GM13977 (cell line): ENCODE measurements at regions not wholly inside any gene's neighbourhood (a gene's known extent, or its start where the extent isn't known, plus 50 kb on each side); places are given as distances from the start of the nearest gene placed in this dataset.

ENCODE experiments used
- DNase-seq: peaks from one replicate; pipeline ENCODE4 v3.0.0; 2012; ENCODE audit warnings: low spot score
- CTCF ChIP-seq: IDR thresholded peaks from 2 replicates; pipeline ENCODE4 v1.5.1; 2012; ENCODE audit warnings: mild to moderate bottlenecking, control low read depth; ENCODE audit not compliant: insufficient read depth; ENCODE audit errors: extremely low read depth, missing control alignments
- in situ Hi-C: fragments of 300-500 bp; cut with MboI; formaldehyde crosslinking; loops from one replicate; pipeline ENCODE4 v1.12.0; 2022; ENCODE audit warnings: low sequenced_read_pairs, low pct_unique_long_range_greater_than_20kb, mixed read lengths, inconsistent platforms; ENCODE audit not compliant: unreplicated experiment

- in situ Hi-C loops: no loop called here
- no peak for TF ChIP-seq CTCF
- DNase-seq: no peak
These were observed 99.9 kb upstream of the PLSCR4 start for GRCh38 chr3:146350852-146351251.

- in situ Hi-C loops: no loop called here
- no peak for TF ChIP-seq CTCF
- no peak for DNase-seq
These were observed 95.0 kb upstream of the PLSCR4 start for GRCh38 chr3:146345900-146346299.

GRCh38 chr3:146343551-146343950 is 92.6 kb upstream of the PLSCR4 start:
- TF ChIP-seq CTCF: no peak
- DNase-seq: no peak
- in situ Hi-C loops: no loop called here

GRCh38 chr3:146342989-146343388 is 92.1 kb upstream of the PLSCR4 start:
- DNase-seq: no peak
- in situ Hi-C loops: no loop called here
- no peak for TF ChIP-seq CTCF

- no peak for TF ChIP-seq CTCF
- in situ Hi-C loops: no loop called here
- DNase-seq: no peak
These were observed 88.4 kb upstream of the PLSCR4 start for GRCh38 chr3:146339349-146339748.

- DNase-seq: no peak
- no peak for TF ChIP-seq CTCF
- in situ Hi-C loops: no loop called here
These were observed 87.1 kb upstream of the PLSCR4 start for GRCh38 chr3:146337991-146338390.

- in situ Hi-C loops: no loop called here
- no peak for TF ChIP-seq CTCF
- no peak for DNase-seq
These were observed 84.5 kb upstream of the PLSCR4 start for GRCh38 chr3:146335386-146335785.
